SK-N-SH treated with all-trans-retinoic acid at 6 μM for 48 hours (cell line): ENCODE measurements at regions not wholly inside any gene's neighbourhood (a gene's known extent, or its start where the extent isn't known, plus 50 kb on each side); places are given as distances from the start of the nearest gene placed in this dataset.
"Not testable (repeated sequence)": the region's sequence is repeated elsewhere in the genome, so short reads cannot be mapped to it uniquely, and the experiment has no call there.

ENCODE experiments used
- ARNTL ChIP-seq: fragments of 450-650 bp; formaldehyde crosslinking; IDR thresholded peaks from 2 replicates; pipeline ENCODE4 v1.5.0; 2020; ENCODE audit warnings: low read depth, mild to moderate bottlenecking, moderate library complexity, borderline replicate concordance
- BACH2 ChIP-seq: fragments of 250-450 bp; sonication (Bioruptor Pico); IDR thresholded peaks from 2 replicates; pipeline ENCODE4 v1.9.0; 2021; ENCODE audit warnings: mild to moderate bottlenecking, borderline replicate concordance
- CSDC2 ChIP-seq: fragments of 250-450 bp; sonication (Bioruptor Pico); IDR thresholded peaks from 2 replicates; pipeline ENCODE4 v1.5.0; 2020; ENCODE audit warnings: mild to moderate bottlenecking, moderate library complexity
- RARB ChIP-seq: fragments of 250-450 bp; sonication (Bioruptor Pico); IDR thresholded peaks from 2 replicates; pipeline ENCODE4 v1.8.0; 2021; ENCODE audit warnings: mild to moderate bottlenecking, moderate library complexity
- ZFP30 ChIP-seq: fragments of 450-650 bp; formaldehyde crosslinking; IDR thresholded peaks from 2 replicates; pipeline ENCODE4 v1.5.0; 2022; ENCODE audit warnings: mild to moderate bottlenecking, moderate library complexity
- ZNF565 ChIP-seq: fragments of 450-650 bp; formaldehyde crosslinking; conservative IDR thresholded peaks from 2 replicates; pipeline ENCODE4 v1.5.0; 2020; ENCODE audit warnings: low read depth, mild to moderate bottlenecking, moderate library complexity

- not testable (repeated sequence) for TF ChIP-seq BACH2; CSDC2 (CRISPR knock-in tag); ZNF565 (CRISPR knock-in tag); ARNTL (CRISPR knock-in tag); ZFP30 (CRISPR knock-in tag); RARB (CRISPR knock-in tag)
Observed at GRCh38 chr2:35814597-35814996, 541.0 kb upstream of the CRIM1 start.
